Osteocyte (in vitro differentiated cells): ENCODE measurements at regions not wholly inside any gene's neighbourhood (a gene's known extent, or its start where the extent isn't known, plus 50 kb on each side); places are given as distances from the start of the nearest gene placed in this dataset.

Experiments
- DNase-seq: peaks from one replicate; pipeline ENCODE4 v3.0.0; 2021; ENCODE audit warnings: mixed read lengths; ENCODE audit not compliant: unreplicated experiment; ENCODE audit errors: extremely low spot score
- H3K27ac Mint-ChIP-seq: one replicate; pipeline ENCODE4 v1.8.0; 2021; ENCODE audit warnings: mild to moderate bottlenecking, mixed read lengths; ENCODE audit not compliant: unreplicated experiment
- H3K27me3 Mint-ChIP-seq: one replicate; pipeline ENCODE4 v1.8.0; 2021; ENCODE audit warnings: mixed read lengths; ENCODE audit not compliant: unreplicated experiment
- H3K36me3 Mint-ChIP-seq: one replicate; pipeline ENCODE4 v1.8.0; 2021; ENCODE audit warnings: mixed read lengths; ENCODE audit not compliant: unreplicated experiment
- H3K4me1 Mint-ChIP-seq: one replicate; pipeline ENCODE4 v1.8.0; 2021; ENCODE audit warnings: mixed read lengths; ENCODE audit not compliant: unreplicated experiment
- H3K4me3 Mint-ChIP-seq: one replicate; pipeline ENCODE4 v1.8.0; 2021; ENCODE audit warnings: mild to moderate bottlenecking, moderate library complexity, mixed read lengths; ENCODE audit not compliant: unreplicated experiment
- H3K9me3 Mint-ChIP-seq: one replicate; pipeline ENCODE4 v1.8.0; 2021; ENCODE audit warnings: mixed read lengths; ENCODE audit not compliant: unreplicated experiment
- TF ChIP-seq, protein P1 (sequence below): fragments of 200-600 bp; sonication (generic); IDR thresholded peaks from 2 replicates; pipeline ENCODE4 v1.5.0; 2021; ENCODE audit warnings: antibody characterized with exemption, mild to moderate bottlenecking, moderate library complexity

DNA sequence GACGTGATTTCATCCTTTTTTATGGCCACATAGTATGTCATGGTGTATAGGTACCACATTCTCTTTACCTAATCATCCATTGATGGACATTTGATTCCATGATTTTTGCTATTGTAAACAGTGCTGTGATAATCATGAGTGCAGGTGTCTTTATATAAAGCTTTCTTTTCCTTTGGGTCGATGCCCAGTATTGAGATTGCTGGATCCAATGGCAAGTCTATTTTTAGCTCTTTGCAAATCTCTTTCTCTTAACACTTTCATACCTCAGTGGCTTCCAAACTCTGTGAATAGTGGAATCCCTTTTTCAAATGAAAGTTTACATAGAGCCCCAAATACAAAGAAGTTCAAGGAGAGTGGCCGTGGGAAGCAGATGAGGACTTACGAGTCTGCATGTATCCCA lies 105.8 kb upstream of the SPTLC3 start:
- H3K9me3 Mint-ChIP-seq: no peaks in the 10 kb centered on the region
- TF ChIP-seq, protein P1, sequence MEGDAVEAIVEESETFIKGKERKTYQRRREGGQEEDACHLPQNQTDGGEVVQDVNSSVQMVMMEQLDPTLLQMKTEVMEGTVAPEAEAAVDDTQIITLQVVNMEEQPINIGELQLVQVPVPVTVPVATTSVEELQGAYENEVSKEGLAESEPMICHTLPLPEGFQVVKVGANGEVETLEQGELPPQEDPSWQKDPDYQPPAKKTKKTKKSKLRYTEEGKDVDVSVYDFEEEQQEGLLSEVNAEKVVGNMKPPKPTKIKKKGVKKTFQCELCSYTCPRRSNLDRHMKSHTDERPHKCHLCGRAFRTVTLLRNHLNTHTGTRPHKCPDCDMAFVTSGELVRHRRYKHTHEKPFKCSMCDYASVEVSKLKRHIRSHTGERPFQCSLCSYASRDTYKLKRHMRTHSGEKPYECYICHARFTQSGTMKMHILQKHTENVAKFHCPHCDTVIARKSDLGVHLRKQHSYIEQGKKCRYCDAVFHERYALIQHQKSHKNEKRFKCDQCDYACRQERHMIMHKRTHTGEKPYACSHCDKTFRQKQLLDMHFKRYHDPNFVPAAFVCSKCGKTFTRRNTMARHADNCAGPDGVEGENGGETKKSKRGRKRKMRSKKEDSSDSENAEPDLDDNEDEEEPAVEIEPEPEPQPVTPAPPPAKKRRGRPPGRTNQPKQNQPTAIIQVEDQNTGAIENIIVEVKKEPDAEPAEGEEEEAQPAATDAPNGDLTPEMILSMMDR: no peak
- H3K4me3 Mint-ChIP-seq: no peak overlapping the region
- no peak overlapping the region for H3K27ac Mint-ChIP-seq
- DNase-seq: no peak
- H3K4me1 Mint-ChIP-seq: no peaks in the 10 kb centered on the region
- peaks cover 4% of the 10 kb centered on the region for H3K27me3 Mint-ChIP-seq
- no peaks in the 10 kb centered on the region for H3K36me3 Mint-ChIP-seq

DNA sequence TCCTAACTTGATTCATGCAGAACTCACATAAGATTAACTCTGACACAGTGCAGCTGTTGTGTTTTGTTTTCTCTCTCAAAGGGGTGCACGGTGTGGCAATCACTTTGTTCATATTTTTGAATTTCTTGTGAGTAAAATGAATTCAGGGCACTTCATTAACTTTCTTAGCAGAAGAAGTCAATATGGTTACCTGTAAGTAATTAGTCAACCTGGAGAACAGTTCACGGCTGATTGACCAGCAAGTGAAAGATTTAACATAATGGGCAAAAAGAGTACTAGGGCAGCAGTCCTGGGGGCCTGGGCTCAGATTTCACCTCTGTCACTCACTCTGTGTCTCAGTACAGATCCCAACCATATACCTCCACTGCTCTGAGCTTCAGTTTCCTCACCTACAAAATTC lies 102.4 kb upstream of the SPTLC3 start:
- DNase-seq: no peak
- Mint-ChIP-seq H3K27me3 (peaks cover 4% of the 10 kb centered on the region), H3K9me3 (no peaks in the 10 kb centered on the region), H3K27ac (no peak overlapping the region), H3K4me3 (no peak overlapping the region), H3K36me3 (no peaks in the 10 kb centered on the region), H3K4me1 (no peaks in the 10 kb centered on the region)
- TF ChIP-seq, protein P1: no peak

DNA sequence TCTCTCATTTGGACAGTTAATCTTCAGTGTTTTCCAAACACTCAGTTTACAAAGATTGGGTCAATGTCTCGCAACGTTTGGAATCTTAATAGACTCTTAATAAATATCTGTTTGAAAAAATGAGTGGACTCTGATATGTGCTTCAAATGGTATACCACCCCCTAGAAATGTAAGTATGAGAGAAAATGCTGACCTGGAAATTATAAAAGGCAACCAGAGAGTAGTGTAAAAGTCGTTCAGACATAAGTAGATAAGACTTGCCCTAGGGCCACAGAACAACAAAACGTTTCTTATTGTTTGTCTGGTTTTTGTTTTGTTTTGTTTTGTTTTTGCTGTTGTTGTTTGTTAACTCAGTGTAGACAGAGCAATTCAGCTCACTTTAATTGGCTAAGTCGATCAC lies 97.4 kb upstream of the SPTLC3 start:
- Mint-ChIP-seq H3K9me3 (no peaks in the 10 kb centered on the region), H3K27me3 (peaks cover 30% of the 10 kb centered on the region), H3K4me1 (no peaks in the 10 kb centered on the region), H3K4me3 (no peak overlapping the region), H3K27ac (no peak overlapping the region), H3K36me3 (no peaks in the 10 kb centered on the region)
- TF ChIP-seq, protein P1: no peak
- no peak for DNase-seq

DNA sequence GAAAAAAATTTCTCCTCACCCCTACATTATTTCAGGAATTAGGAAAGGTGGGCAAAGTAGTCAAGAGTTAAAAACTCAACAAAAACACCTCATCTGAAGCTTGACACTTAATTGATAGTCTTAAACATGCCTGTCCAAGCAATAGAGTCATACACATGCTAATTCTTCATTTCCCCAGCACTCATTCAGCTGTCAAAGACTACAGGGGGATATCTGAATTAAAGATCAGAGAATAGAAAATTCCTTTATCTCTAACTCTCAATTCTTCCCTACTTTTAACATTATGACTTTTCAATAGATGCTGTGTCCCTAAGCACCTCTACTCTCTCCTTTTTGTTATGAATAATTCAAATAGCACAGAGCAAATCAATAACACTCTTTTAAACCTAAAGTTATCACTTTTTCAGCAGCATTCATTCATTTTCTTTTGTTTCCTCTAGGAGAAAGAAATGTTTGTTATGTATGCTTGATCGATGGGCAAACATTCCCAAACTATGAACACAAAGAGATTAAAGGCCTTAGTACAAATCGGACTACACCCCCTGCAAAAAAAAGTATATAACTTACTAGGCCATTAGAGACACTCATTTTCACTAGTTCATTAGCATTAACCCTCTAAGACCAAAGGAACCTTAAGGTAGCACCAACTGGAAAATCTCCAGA lies 94.9 kb upstream of the SPTLC3 start:
- Mint-ChIP-seq H3K27ac (no peak overlapping the region), H3K36me3 (no peaks in the 10 kb centered on the region), H3K27me3 (peaks cover 32% of the 10 kb centered on the region), H3K9me3 (no peaks in the 10 kb centered on the region), H3K4me3 (no peak overlapping the region), H3K4me1 (no peaks in the 10 kb centered on the region)
- TF ChIP-seq, protein P1: no peak
- DNase-seq: no peak

DNA sequence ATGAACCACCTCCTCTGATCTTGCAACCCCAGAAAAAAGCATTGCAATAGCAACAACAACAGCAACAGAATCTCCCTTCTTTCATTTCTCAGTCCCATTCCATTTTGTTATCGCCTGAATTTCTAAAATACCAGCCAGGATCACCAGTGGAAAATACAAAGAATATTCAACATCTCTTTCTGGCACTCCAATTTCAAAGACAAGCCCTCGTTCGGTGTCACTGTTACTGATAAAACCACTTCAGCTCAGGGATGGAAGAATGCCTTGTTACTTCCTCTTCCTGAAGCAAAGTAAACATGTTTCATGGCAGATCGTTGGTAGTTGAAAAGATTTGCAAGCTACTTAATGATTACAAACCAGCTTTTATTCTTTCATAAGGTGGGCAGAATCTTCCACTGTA lies 94.0 kb upstream of the SPTLC3 start:
- Mint-ChIP-seq H3K4me3 (no peak overlapping the region), H3K9me3 (no peaks in the 10 kb centered on the region), H3K27me3 (peaks cover 31% of the 10 kb centered on the region), H3K27ac (no peak overlapping the region), H3K36me3 (no peaks in the 10 kb centered on the region), H3K4me1 (no peaks in the 10 kb centered on the region)
- TF ChIP-seq, protein P1: no peak
- no peak for DNase-seq
